Mucosa of descending colon (tissue), 3 donors: ENCODE measurements at regions not wholly inside any gene's neighbourhood (a gene's known extent, or its start where the extent isn't known, plus 50 kb on each side); places are given as distances from the start of the nearest gene placed in this dataset.
"Not testable (repeated sequence)": the region's sequence is repeated elsewhere in the genome, so short reads cannot be mapped to it uniquely, and the experiment has no call there.

Experiments
- ATAC-seq: fragments of 200-7000 bp; cut with Tn5 transposase; one replicate; pipeline ENCODE4 v1.9.1; 2020; ENCODE audit warnings: mild to moderate bottlenecking, moderate library complexity
- DNase-seq, 3 donors: peaks; one replicate each; pipeline ENCODE4 v3.0.0-alpha.2; 2020
- H3K36me3 ChIP-seq: fragments of 200-600 bp; one replicate; pipeline ENCODE4 v1.8.0; 2021; ENCODE audit warnings: low read depth, mild to moderate bottlenecking
- H3K4me1 ChIP-seq: fragments of 200-600 bp; one replicate; pipeline ENCODE4 v1.8.0; 2021; ENCODE audit warnings: low read depth, mild to moderate bottlenecking
- H3K4me3 ChIP-seq: fragments of 200-600 bp; one replicate; pipeline ENCODE4 v1.8.0; 2021; ENCODE audit warnings: mild to moderate bottlenecking
- H3K9me3 ChIP-seq: fragments of 200-600 bp; one replicate; pipeline ENCODE4 v1.8.0; 2021; ENCODE audit warnings: mild to moderate bottlenecking
- intact Hi-C, 2 donors: fragments of 100-400 bp; cut with DNase I in 1 of 2; cut with micrococcal nuclease in 1 of 2; formaldehyde crosslinking; loops; one replicate each; pipeline versions ENCODE4 v1.11.0 to v1.11.1; 2022; cut with DNase I, micrococcal nuclease
- TF ChIP-seq, protein P1 (sequence below): fragments of 200-600 bp; IDR thresholded peaks from one replicate; pipeline ENCODE4 v1.8.0; 2022; ENCODE audit warnings: antibody characterized with exemption, mild to moderate bottlenecking
- donor health status: DM: no; HTN: no; CAD: no; lungs with moderate emphysema.
- donor health status: DM: no; HTN: no; CAD: no.
- donor health status: DM: no; HTN: yes; CAD: no.

DNA sequence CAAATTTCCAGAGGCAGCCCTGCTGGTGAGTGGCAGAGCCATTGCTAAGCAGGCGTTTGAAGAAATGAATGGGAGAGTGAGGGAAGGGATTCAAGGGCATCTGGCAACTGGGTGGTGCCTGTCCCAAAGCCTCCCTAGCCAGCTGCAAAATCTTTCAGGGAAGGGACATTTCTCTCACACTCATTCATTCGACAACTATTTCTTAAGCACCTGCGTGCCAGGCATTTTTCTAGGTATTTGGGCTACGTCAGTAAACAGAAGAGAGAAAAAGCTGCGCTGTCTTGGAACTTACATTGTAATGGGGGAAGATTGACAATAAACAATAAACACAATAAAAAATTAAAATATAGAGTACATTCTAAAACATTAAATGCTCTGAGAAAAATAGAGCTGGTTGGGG, 301.9 kb upstream of the USP24 start:
- intact Hi-C loops = no loop called here
- DNase-seq (no peak), ATAC-seq (no peak)
- H3K4me3 ChIP-seq = no peak overlapping the region
- H3K9me3 ChIP-seq = no peaks in the 10 kb centered on the region
- H3K4me1 ChIP-seq = no peaks in the 10 kb centered on the region
- H3K36me3 ChIP-seq = no peaks in the 10 kb centered on the region
- TF ChIP-seq, protein P1, sequence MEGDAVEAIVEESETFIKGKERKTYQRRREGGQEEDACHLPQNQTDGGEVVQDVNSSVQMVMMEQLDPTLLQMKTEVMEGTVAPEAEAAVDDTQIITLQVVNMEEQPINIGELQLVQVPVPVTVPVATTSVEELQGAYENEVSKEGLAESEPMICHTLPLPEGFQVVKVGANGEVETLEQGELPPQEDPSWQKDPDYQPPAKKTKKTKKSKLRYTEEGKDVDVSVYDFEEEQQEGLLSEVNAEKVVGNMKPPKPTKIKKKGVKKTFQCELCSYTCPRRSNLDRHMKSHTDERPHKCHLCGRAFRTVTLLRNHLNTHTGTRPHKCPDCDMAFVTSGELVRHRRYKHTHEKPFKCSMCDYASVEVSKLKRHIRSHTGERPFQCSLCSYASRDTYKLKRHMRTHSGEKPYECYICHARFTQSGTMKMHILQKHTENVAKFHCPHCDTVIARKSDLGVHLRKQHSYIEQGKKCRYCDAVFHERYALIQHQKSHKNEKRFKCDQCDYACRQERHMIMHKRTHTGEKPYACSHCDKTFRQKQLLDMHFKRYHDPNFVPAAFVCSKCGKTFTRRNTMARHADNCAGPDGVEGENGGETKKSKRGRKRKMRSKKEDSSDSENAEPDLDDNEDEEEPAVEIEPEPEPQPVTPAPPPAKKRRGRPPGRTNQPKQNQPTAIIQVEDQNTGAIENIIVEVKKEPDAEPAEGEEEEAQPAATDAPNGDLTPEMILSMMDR = no peak

DNA sequence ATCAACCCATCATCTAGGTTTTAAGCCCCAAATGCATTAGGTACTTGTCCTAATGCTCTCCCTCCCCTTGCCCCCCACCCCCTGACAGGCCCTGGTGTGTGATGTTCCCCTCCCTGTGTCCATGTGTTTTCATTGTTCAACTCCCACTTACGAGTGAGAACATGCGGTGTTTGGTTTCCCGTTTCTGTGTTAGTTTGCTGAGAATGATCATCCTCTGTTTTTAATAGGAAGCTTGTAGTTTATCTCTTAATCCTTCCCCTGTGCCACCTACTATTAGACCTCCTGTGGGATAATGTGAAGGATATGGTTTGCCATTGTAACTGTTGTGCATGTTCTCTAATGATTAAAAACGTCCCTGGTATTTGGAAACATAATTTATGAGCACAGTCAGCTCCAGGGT, 299.4 kb upstream of the USP24 start:
- ATAC-seq = not testable (repeated sequence)

DNA sequence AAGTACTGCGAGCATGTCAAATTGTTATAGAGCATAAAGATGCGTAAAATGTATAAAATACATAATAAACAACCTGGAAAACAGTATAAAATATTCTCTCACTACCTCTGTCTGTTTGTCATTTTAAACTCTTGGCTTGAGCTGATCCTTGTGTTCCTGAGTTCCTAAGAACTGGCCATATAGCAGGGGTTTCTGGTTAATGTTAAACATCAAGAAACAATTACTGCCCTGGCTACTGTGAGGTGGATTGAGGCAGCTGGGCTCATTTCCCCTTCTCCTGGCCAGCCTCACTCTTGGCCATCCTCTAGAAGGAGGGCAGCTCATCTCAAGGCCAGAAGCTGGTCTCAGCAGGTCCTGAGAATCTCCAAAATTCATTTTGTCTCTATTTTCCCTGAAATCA, 297.3 kb upstream of the USP24 start:
- H3K36me3 ChIP-seq = no peaks in the 10 kb centered on the region
- H3K4me3 ChIP-seq = no peak overlapping the region
- H3K9me3 ChIP-seq = no peaks in the 10 kb centered on the region
- no peak for DNase-seq
- peaks cover 6% of the 10 kb centered on the region for H3K4me1 ChIP-seq
- no peak for ATAC-seq
- TF ChIP-seq, protein P1 = no peak
- intact Hi-C loops = no loop called here

More for the DNA sequence above, 299.4 kb upstream of the USP24 start:
- H3K9me3 ChIP-seq, H3K4me1 ChIP-seq, H3K36me3 ChIP-seq, intact Hi-C loops, DNase-seq, H3K4me3 ChIP-seq: not testable (repeated sequence)

DNA sequence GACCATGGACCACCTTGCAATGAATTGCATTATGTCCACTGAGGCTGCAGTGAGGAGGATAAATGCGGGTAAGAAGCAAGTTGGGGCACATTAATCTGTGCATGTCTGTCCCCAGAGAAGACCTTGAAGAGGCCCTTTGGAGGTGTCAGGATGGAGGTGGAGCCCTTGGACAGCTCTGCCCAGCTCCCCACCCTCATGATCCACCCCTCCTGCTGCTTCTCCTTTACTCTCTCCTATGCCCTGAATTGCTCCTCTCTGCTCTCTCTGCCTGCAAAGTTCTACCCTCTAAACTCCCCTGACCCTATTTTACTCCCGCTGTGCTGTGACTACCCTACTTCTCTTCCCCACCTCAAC, 292.4 kb upstream of the USP24 start:
- no peak for DNase-seq

DNA sequence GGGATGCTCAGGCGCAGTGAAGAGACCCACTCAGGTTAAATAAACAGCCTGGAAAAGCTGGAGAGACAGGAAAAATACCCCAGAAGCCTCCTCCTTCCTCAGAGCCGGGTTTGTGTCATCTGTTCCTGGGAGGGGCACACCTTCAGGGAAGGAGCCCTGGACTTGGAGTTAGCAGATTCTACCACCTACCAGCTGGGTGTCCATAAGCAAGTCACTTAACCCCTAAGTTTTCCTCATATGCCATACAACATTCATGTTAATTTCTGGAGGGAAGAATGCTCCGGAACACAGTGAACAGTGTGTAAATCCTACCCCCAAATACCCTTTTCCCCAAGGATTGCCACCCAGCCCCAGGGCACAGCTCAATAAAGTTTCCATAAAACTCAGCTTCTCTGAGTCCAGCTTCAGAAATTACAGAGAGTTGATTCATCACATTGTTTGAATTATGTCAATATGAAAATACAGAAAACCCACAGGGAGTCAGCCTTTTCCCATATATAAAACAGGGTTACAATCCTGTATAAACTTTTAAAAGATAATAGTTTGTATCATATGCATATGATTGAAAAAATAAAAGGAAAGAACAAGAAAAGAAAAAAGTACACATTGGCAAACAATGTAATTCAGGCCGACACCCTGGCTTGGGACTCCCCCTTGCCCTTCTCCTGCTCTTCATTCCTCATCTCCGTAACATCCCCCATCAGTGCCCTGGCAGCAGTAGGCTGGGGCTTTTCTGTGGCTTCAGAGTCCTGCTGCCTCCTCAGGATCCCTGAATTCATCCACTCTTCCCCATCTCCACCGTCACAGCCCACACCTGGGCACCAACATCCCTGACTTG, 291.8 kb upstream of the USP24 start:
- no peak overlapping the region for H3K4me3 ChIP-seq
- H3K4me1 ChIP-seq = peaks cover 45% of the 10 kb centered on the region
- DNase-seq = peak in 2 of 3 donors; percentile 46 to 63
- TF ChIP-seq, protein P1 = no peak
- intact Hi-C loops = no loop called here
- H3K36me3 ChIP-seq = no peaks in the 10 kb centered on the region
- H3K9me3 ChIP-seq = no peaks in the 10 kb centered on the region
- peak; percentile 72 for ATAC-seq

More for the DNA sequence above, 292.4 kb upstream of the USP24 start:
- intact Hi-C loops = no loop called here
- TF ChIP-seq, protein P1 = no peak
- Histone ChIP-seq H3K4me3 (no peak overlapping the region), H3K4me1 (peaks cover 45% of the 10 kb centered on the region), H3K36me3 (no peaks in the 10 kb centered on the region), H3K9me3 (no peaks in the 10 kb centered on the region)
- ATAC-seq = no peak

DNA sequence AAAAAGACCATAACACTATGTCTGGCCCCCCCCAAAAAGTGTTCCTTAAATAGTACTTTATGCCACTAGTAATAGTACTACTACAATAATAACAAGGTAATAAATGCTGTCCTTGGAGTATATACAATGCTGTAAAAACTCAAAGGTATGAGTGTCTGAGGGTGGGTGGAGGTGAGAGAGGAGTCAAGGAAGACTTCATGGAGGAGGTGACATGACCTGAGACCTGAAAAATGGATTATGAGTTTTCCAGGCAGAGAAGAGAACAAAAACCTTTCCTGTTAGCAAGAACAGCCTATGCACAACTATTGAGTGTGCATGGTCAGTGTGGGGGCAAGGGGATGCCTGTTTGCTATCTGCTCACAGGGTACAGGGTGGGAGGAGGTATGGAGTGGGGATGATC, 290.2 kb upstream of the USP24 start:
- H3K4me1 ChIP-seq = peaks cover 45% of the 10 kb centered on the region
- intact Hi-C loops = no loop called here
- TF ChIP-seq, protein P1 = no peak
- no peaks in the 10 kb centered on the region for H3K9me3 ChIP-seq
- H3K4me3 ChIP-seq = no peak overlapping the region
- DNase-seq = no peak
- no peaks in the 10 kb centered on the region for H3K36me3 ChIP-seq
- ATAC-seq = no peak
